ENCODE measurements at regions not wholly inside any gene's neighbourhood (a gene's known extent, or its start where the extent isn't known, plus 50 kb on each side); places are given as distances from the start of the nearest gene placed in this dataset.

GRCh38 chr7:9869151-9869550 lies 1104.5 kb upstream of the PHF14 start:
- TF ChIP-seq GATA2 (IDR thresholded peaks at IDR 0.05; ENCODE audit: low read depth, low read length) (no peak), GATA3 (IDR thresholded peaks at IDR 0.05; ENCODE audit: low read depth, low read length) (no peak)
